Stimulated activated naive CD4-positive, alpha-beta T cell treated with Interleukin-2 at 50 U/mL for 16 hours (primary cell): ENCODE measurements at regions not wholly inside any gene's neighbourhood (a gene's known extent, or its start where the extent isn't known, plus 50 kb on each side); places are given as distances from the start of the nearest gene placed in this dataset.
A peak's percentile ranks its signal among the peaks of the same experiment; 100 is the strongest.

Experiments
- DNase-seq: peaks from one replicate; lab custom pipeline; 2025; lab: John Stamatoyannopoulos, UW

DNA sequence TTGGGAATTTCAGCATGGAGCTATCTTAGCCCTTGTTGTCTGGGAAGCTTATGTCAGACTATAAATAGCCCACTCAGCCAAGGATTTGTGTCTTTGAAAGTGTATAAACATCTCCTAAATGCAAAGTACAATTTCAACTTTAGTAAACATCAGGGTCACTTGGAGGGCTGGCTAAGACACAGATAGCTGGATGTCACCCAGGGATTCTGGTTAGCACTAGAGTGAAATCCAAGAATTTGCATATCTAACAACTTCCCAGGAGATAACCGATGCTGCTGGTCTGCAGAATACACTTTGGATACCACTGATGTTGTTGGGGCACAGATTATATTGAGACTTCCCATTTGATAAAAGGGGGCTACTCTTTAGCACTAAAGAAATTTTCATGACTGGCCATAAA, 130.9 kb downstream of the PAX1 start:
- no peak for DNase-seq

DNA sequence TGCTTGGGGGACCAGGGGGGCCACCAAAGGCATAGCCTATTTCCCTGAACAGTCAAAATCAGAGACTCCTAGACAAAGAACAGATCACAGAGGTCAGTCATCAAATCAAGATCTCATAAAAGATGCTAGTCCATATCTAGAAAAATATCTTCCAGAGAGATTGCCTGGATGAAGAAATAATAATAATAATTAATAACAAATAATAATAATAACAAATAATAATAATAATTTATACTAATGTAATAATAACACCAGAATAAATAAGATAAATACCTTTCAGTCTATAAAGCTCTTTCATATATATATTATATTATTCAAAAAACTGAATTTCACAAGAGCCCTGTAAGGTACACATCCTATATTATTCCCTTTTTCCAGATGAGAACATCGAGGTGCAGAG, 129.6 kb downstream of the PAX1 start:
- DNase-seq: no peak

DNA sequence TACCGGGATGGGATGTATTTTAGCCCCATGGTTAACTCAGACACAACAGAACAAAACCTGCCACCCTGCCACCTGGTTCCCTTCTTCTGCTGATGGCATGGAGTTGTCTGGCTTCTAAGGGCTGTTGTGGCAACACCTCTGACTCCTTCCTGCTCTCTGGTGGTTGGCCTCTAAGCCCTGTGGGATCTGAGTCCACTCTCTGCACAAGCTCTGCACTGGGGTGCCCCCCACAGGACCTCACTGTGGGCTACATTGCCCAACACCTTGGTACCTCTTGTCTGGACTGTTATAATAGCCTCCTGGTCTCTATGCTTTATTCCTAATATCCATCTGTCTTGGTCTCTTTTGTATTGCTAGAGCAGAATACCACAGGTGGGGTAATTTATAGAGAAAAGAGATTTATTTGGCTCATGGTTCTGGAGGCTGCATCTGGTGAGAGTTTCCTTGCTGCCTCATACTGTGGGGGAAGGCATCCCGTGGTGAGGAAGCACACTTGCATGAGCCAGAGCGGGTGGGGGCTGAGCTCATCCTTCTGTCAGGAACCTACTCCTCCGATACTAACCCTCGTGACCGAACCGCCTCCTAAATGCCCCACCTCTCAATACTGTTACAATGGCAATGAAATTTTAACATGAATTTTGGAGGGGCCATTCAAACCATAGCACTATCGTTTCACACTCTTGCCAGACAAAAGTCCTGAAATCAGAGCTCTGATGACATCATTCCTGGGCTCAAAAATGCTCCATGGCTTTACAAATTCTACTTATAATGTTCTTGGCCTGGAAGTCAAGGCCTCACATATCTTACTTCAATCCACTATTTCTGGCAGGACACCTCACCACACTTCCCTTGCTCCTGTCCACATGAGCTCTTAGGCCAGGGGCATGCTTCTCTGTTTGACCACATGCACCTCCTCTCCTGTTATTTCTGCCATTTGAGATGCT, 127.2 kb downstream of the PAX1 start:
- DNase-seq: no peak

DNA sequence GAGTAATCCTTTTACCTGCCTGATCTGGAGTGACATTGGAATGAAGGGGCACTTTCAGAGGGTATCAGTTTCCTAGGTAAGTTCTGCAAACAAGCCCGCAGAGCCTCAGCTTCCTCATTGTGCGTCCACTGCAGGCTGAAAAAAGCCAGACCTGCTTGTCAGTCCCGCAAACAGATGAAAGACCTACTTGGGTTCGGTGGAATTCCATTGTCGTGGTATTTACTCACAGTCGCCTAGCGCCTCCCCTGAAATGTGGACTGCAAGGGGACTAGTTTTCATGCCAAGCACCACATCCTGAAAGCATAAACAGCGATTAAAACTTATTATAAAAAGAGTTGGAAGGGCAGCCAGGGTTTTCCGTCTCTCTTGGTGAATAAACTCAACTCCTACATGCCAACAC, 121.5 kb downstream of the PAX1 start:
- DNase-seq: no peak

DNA sequence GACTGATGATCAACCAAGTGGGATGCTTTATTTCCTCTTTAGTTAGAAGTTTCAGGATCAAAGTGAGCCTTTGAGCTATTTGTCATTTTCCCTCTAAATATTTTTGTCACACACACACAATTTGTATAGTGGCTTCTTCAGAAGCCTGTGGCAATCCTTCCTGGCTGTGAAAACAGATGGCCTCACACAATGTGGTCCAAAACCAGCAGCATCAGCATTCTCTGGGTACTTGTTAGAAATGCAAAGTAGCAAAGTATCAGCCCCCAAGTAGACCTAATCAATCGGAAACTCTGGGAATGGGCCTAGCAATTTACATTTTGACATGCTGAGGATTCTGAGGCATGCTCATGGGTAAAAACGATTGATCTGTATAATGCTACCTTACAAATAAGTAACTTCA, 115.9 kb downstream of the PAX1 start:
- no peak for DNase-seq

DNA sequence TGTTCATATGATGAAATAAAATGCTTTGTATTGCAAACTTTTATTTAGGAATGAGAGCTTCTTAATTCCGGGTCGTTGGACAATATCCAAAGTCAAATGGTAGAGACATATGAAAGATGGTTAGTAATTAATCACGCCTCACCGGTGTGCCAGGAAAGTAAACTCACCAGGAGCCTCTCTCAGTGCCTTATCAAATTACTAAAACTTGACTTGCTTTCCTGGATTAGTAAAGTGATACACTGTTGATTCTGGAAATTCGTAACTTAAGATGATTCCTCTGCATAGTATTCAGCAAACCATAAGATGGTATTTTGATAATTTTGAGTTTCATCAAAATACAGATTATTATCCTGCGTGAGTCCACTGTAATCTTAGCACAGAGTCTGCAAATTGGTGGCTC, 115.2 kb downstream of the PAX1 start:
- no peak for DNase-seq

DNA sequence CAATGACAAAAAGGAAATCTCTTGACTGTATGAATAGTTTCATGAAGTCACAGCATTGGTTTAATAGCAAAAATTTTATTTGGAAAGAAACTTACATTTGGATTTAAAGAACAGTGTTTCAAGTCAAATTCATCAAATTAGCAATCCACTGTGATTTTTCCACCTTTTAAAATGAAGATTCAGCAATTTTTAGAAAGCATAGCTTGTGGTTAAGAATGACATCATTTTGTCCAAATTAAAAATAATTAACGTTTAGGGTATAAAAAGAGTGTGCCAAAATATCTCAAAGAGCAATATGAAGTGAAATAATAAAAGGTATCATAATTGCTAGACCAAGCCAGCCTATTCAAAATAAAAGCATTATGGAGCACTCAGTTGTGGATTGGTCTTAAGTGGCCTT, 114.6 kb downstream of the PAX1 start:
- DNase-seq: no peak

DNA sequence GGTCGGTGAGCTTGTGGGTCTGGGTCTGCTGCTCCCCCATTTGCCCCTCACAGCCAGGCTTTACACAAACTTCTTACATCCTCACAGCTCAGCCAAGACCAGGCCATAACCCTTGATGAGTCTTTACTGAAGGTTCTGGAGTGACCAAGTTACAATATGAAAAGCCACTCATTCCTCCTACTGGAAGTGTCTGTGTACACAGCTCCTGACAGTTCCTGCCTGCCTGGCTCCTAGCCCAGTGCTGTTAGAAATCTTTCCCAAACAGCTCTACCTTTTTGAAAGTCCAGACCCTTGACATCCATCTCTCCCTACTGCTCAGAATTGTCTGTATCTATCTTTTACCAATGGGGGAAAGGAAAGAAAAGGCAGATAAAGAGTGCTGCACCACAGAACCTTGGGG, 106.9 kb downstream of the PAX1 start:
- no peak for DNase-seq

DNA sequence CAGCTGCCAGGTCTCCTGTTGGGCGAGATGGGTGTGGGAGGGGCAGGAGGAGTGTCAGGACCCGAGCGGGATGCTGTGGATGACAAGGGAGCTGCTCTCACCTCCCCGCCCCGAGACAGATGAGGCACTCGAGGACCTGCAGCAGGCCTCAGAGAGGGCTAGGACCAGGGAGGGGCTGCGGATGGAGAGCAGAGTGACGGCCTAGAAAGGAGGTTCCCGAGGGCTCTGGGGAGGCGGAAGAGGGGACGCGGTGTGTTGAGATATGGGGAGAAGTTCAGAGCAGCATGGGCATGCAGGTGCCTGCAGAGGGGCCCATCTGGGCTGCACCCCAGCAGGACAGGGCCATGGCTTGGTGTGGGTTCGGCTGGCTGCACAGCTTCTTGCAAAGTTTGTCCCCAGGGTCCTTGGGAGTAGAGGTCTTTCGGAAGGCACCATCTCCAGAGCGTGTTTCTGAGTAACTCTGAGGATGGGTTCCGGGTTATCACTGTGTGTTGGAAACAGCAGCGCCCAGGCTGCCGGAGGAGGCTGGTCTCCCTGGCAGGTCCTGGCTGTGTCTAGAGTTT, 104.6 kb downstream of the PAX1 start:
- DNase-seq: no peak

DNA sequence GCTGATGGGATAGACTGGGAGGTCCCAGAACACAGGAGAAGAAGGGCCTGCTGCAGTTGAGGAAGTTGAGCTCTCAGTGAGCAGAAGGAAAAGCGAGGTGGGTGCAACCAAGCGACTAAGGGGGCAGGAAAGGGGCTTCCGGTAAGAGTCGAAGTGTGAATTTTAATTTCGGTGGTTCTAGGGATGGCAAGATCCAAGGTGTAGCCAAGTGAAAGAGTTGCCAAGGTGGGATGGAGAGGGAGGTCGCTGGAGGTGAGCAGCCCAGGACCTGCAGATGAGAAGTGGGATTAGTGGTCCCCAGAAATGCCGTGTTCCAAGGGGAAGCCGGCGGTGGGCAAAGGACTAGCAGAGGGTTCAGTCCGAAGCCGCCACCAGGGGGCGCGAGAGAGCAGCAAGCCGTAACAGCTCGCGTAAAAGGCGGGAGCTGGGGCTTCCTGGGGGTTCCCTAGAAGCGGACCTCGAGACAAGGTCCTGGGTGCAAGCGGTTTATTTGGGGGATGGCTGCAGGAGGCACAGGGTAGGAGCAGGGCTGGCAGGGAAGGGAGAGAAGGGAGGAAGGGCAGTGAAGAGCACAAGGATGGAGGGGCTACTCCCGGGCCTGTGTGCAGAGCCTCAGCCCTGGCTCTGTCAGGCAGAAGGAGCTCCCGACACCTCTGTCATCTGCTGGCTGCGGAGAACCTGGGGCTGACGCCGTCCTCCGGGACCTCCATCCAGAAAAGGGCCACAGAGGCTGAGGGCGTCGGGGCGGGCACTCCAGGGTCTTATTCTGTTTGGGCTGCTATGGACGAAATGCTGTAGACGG, 103.6 kb downstream of the PAX1 start:
- peak; percentile 5 for DNase-seq

DNA sequence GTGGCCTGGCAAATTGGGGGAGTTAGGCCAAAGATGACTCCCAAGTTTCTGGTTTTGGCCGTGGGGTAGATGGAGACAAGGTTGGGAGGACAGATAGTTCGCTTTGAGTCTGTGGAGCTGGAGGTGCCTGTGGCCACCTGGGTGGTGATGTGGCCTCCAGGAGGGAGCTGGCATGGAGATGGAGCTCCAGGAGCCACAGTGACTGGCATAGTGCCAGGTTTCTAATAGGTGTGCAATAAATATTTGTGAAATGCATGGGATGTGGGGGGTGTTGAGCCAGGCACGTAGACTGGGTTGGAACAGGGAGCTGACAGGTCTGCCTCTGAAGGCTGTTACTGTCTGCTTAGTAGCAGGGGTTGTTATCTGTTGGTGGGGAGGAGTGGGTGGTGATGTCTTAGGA, 102.7 kb downstream of the PAX1 start:
- DNase-seq: no peak

DNA sequence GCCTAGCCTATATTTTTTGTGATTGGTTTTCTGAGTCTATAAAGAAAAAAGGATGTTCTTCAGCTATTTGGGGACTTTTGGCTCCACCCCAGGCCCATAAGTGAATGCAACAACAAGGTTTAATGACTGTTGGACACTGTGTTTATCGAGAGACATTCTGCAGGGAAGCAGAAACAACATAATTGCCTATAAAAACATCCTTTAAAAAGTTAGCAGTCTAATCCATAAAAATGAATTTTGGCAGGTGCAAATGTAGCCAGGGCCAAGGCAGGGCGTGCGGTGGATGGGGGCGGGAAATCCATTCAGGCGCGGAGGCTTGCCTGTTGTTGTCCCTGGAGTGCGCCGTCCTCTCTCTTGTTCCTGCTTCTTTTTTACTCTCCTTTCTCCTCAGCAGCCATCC, 99.3 kb downstream of the PAX1 start:
- no peak for DNase-seq

DNA sequence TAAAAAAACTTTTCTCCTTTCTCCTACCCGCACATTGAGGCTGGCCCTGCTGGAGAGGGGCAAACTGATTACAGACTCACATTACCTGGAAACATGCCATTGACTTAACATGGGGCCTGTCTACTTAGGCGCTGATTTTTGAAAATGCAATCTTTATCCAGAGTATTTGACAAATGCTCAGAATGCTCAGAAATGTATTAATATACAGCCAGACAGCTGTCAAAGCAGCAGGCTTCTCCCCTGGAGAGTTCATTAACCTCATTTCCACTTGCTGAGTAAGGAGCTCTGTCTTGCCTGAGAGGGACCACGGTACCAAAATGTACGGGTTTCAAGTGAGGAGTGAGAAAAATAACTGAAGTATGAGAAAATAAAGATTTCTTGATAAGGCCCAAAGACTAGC, 95.7 kb downstream of the PAX1 start:
- no peak for DNase-seq

DNA sequence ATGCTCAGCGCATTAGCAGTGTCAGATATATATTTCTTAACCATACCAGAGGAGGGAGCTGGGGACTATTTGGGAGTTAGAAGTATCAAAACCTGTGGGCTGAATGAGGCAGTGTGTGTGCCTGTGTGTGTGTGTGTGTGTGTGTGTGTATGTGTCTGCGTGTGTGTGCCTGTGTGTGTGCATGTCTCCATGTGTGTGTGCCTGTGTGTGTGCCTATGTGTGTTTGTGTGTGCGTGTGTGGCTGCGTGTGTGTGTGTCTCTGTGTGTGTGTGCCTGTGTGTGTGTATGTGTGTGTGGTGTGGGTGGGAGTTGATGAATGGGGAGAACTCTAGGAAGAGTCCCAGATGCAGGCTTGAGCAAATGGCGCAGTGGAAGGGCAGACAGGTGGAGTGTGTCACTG, 92.9 kb downstream of the PAX1 start:
- DNase-seq: no peak

DNA sequence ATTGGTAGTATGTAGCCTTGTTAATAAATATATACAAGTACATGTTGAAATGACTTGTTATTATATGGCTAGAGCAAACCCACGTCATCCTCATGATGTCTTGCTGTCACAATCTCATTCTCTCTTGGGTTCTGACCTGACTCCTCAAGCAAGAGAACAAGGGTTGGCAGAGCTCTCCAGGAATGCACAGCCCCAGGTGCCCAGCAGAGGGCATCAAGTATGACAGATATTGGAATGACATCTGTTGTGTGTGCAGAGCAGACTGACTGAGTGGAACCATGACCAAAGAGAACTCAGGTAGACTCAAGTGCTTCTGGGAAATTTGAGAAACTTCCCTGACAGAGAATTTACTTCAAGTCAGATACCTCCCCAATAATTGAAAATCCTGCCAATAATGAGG, 90.6 kb downstream of the PAX1 start:
- DNase-seq: no peak

DNA sequence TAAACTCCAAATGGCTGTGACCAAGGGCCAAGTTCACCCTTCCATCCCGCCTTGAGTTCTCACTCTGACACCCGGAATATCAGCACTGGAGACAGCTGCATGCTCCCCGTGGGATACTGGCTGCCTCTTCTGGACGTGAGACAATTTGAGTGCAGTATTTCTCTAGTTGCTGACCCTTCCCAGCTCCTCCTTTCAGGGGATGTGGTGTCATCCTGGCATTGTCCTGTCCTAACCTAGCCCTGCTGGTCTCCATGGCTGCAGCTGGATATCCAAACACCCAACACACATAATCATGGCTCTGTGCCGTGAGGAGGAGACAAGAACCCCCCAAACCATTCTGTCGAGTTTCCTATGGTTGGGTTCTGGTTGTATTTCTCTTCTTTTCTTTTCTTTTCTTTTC, 82.6 kb downstream of the PAX1 start:
- DNase-seq: no peak

DNA sequence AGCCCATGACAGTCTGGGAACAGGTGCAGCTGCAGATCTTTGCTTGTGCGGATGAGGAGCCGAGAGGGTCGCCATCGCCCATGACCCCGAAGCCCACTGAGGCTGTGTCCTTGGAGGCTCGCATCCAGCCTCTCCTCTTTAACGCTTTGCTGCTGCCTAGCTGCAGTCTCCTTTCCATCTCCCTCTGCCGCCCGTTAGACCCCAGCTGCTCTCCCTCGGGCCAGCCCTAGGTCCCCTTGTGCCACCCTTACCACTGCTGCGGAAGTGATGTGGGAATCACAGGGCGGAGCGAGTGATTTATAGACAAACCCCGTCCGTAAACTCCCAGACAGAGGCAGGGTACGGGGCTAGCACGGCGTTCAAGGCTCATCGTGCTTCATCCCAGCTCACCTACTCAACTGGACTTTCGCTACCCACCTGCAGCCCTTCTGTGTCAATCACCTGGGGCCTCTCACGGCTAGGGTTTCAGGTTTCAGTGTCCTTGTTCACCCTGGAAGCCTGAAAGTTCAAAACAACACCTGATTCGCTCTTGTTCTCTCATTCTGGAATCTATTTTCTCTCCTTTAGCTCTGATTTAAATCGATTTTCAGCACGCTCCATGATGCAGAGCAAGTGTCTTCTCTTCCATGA, 76.1 kb downstream of the PAX1 start:
- no peak for DNase-seq

DNA sequence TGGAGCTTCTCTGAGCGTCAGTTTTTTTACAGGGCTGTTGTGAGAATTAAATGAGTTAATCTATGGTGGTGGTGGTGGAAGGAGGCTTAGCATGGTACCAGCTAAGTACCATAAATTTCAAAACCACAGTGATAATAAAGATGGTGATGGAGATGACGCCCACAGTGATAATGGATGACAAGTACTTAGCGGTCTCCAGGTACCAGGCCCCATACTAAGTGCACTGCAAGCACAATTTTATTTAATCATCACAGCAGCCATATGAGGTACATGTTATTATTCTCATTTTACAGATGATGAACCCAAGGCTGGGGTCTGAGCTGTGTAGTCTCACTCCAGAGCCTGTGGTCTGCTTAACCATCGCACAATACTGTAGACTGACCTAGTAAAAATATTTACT, 75.1 kb downstream of the PAX1 start:
- DNase-seq: no peak
